ENCODE measurements at regions not wholly inside any gene's neighbourhood (a gene's known extent, or its start where the extent isn't known, plus 50 kb on each side); places are given as distances from the start of the nearest gene placed in this dataset.

GRCh38 chr6:118383924-118384323, 164.2 kb upstream of the PLN start:
- no peak overlapping the region for H3K27ac ChIP-seq
- ChIA-PET POLR2A (ENCODE audit: low non-redundant PET) (no interaction called here), CTCF (interaction anchor here (0.6 kb wide), 1 partner anchor 148 kb away, joined by 3 read pairs; no protein-coding TSS in a partner anchor)
- no peak for DNase-seq (ENCODE audit: low spot score)
- no peak for TF ChIP-seq CTCF (conservative IDR thresholded peaks at IDR 0.05; ENCODE audit: low read depth)

GRCh38 chr6:118386975-118387374, 161.1 kb upstream of the PLN start:
- no peak for TF ChIP-seq CTCF (conservative IDR thresholded peaks at IDR 0.05; ENCODE audit: low read depth)
- CTCF ChIA-PET, result interaction anchor here (1.2 kb wide), 1 partner anchor 411 kb away, joined by 5 read pairs; no protein-coding TSS in a partner anchor

GRCh38 chr6:118387921-118388701, 160.0 kb upstream of the PLN start:
- CTCF ChIA-PET, result interaction anchor here (0.6 kb wide), 1 partner anchor 21 kb away, joined by 3 read pairs; no protein-coding TSS in a partner anchor

More at GRCh38 chr6:118386975-118387374, 161.1 kb upstream of the PLN start:
- no peak overlapping the region for H3K27ac ChIP-seq
- no peak for DNase-seq (ENCODE audit: low spot score)
- POLR2A ChIA-PET (ENCODE audit: low non-redundant PET), result no interaction called here

GRCh38 chr6:118391086-118391485, 157.0 kb upstream of the PLN start:
- POLR2A ChIA-PET (ENCODE audit: low non-redundant PET), result no interaction called here
- CTCF ChIA-PET, result interaction anchor here (0.6 kb wide), 1 partner anchor 149 kb away, joined by 5 read pairs; no protein-coding TSS in a partner anchor
- no peak for TF ChIP-seq CTCF (conservative IDR thresholded peaks at IDR 0.05; ENCODE audit: low read depth)
- no peak overlapping the region for H3K27ac ChIP-seq
- DNase-seq (ENCODE audit: low spot score), result no peak

More at GRCh38 chr6:118387921-118388701, 160.0 kb upstream of the PLN start:
- POLR2A ChIA-PET (ENCODE audit: low non-redundant PET), result no interaction called here
- TF ChIP-seq CTCF (conservative IDR thresholded peaks at IDR 0.05; ENCODE audit: low read depth), result no peak
- peak; percentile 50 for DNase-seq (ENCODE audit: low spot score)
- peak overlapping the region; percentile 23; the same call in 1 of the 2 replicates for H3K27ac ChIP-seq

- ChIA-PET CTCF (interaction anchor here (0.6 kb wide), 1 partner anchor 272 kb away, joined by 4 read pairs; no protein-coding TSS in a partner anchor), POLR2A (ENCODE audit: low non-redundant PET) (no interaction called here)
- H3K27ac ChIP-seq, result no peak overlapping the region
- TF ChIP-seq CTCF (conservative IDR thresholded peaks at IDR 0.05; ENCODE audit: low read depth), result no peak
- no peak for DNase-seq (ENCODE audit: low spot score)
Measured at GRCh38 chr6:118394106-118394505, 154.0 kb upstream of the PLN start.

GRCh38 chr6:118396969-118397368, 151.1 kb upstream of the PLN start:
- TF ChIP-seq CTCF (conservative IDR thresholded peaks at IDR 0.05; ENCODE audit: low read depth), result no peak
- DNase-seq (ENCODE audit: low spot score), result no peak
- CTCF ChIA-PET, result interaction anchor here (0.6 kb wide), 1 partner anchor 16 kb away, joined by 4 read pairs; no protein-coding TSS in a partner anchor
- POLR2A ChIA-PET (ENCODE audit: low non-redundant PET), result no interaction called here
- no peak overlapping the region for H3K27ac ChIP-seq
